ENCODE measurements at regions not wholly inside any gene's neighbourhood (a gene's known extent, or its start where the extent isn't known, plus 50 kb on each side); places are given as distances from the start of the nearest gene placed in this dataset.

GRCh38 chr2:48248251-48248933 lies 66.1 kb upstream of the FOXN2 start:
- Histone ChIP-seq H3K4me3 (ENCODE audit: low read length) (no peak overlapping the region), H3K9me3 (ENCODE audit: control insufficient read depth, insufficient read depth, low read length) (no peaks in the 10 kb centered on the region), H3K36me3 (ENCODE audit: control insufficient read depth, insufficient read depth, low read length) (no peaks in the 10 kb centered on the region), H3K4me1 (ENCODE audit: control insufficient read depth, insufficient read depth, low read length) (no peaks in the 10 kb centered on the region), H3K27ac (ENCODE audit: low read length) (no peak overlapping the region), H3K27me3 (ENCODE audit: control insufficient read depth, insufficient read depth, low read length) (no peaks in the 10 kb centered on the region)
- H3K4me1 Mint-ChIP-seq: peaks cover 5% of the 10 kb centered on the region in 2 donors
- 91% methylated on average over 3 of the region's 3 CpGs for WGBS (ENCODE audit: insufficient coverage)
- no peak overlapping the region for H3K4me3 Mint-ChIP-seq
- H3K27me3 Mint-ChIP-seq (ENCODE audit: low read depth in 2 of 2): no peaks in the 10 kb centered on the region
- H3K9me3 Mint-ChIP-seq: no peaks in the 10 kb centered on the region
- no peak for TF ChIP-seq CTCF (IDR thresholded peaks at IDR 0.05)
- ATAC-seq (no peak), DNase-seq (no peak)
- no peaks in the 10 kb centered on the region for H3K36me3 Mint-ChIP-seq
- intact Hi-C loops (cut with micrococcal nuclease): no loop called here
- no peak overlapping the region for H3K27ac Mint-ChIP-seq

GRCh38 chr2:48249025-48249424 lies 65.5 kb upstream of the FOXN2 start:
- H3K27me3 ChIP-seq (ENCODE audit: control insufficient read depth, insufficient read depth, low read length): no peaks in the 10 kb centered on the region
- no peaks in the 10 kb centered on the region for H3K9me3 Mint-ChIP-seq
- ATAC-seq (no peak), DNase-seq (no peak)
- no peaks in the 10 kb centered on the region for H3K4me1 ChIP-seq (ENCODE audit: control insufficient read depth, insufficient read depth, low read length)
- 86% methylated on average over 2 of the region's 2 CpGs for WGBS (ENCODE audit: insufficient coverage)
- no peaks in the 10 kb centered on the region for H3K36me3 Mint-ChIP-seq
- no peak overlapping the region for H3K27ac Mint-ChIP-seq
- H3K4me1 Mint-ChIP-seq: peaks cover 5% of the 10 kb centered on the region in 2 donors
- no peak for TF ChIP-seq CTCF (IDR thresholded peaks at IDR 0.05)
- no peak overlapping the region for H3K4me3 ChIP-seq (ENCODE audit: low read length)
- no peaks in the 10 kb centered on the region for H3K27me3 Mint-ChIP-seq (ENCODE audit: low read depth in 2 of 2)
- no peaks in the 10 kb centered on the region for H3K9me3 ChIP-seq (ENCODE audit: control insufficient read depth, insufficient read depth, low read length)
- H3K36me3 ChIP-seq (ENCODE audit: control insufficient read depth, insufficient read depth, low read length): no peaks in the 10 kb centered on the region
- intact Hi-C loops (cut with micrococcal nuclease): no loop called here
- no peak overlapping the region for H3K27ac ChIP-seq (ENCODE audit: low read length)
- H3K4me3 Mint-ChIP-seq: no peak overlapping the region

GRCh38 chr2:48249631-48250473 lies 64.6 kb upstream of the FOXN2 start:
- Mint-ChIP-seq H3K4me1 (peaks cover 5% of the 10 kb centered on the region in 2 donors), H3K9me3 (no peaks in the 10 kb centered on the region), H3K4me3 (no peak overlapping the region), H3K27ac (no peak overlapping the region), H3K27me3 (ENCODE audit: low read depth in 2 of 2) (no peaks in the 10 kb centered on the region), H3K36me3 (no peaks in the 10 kb centered on the region)
- TF ChIP-seq CTCF (IDR thresholded peaks at IDR 0.05): no peak
- H3K27me3 ChIP-seq (ENCODE audit: control insufficient read depth, insufficient read depth, low read length): no peaks in the 10 kb centered on the region
- no peaks in the 10 kb centered on the region for H3K4me1 ChIP-seq (ENCODE audit: control insufficient read depth, insufficient read depth, low read length)
- H3K36me3 ChIP-seq (ENCODE audit: control insufficient read depth, insufficient read depth, low read length): no peaks in the 10 kb centered on the region
- no peak overlapping the region for H3K27ac ChIP-seq (ENCODE audit: low read length)
- WGBS (ENCODE audit: insufficient coverage): 66% methylated on average over 3 of the region's 5 CpGs
- no peak overlapping the region for H3K4me3 ChIP-seq (ENCODE audit: low read length)
- ATAC-seq (no peak), DNase-seq (no peak)
- H3K9me3 ChIP-seq (ENCODE audit: control insufficient read depth, insufficient read depth, low read length): no peaks in the 10 kb centered on the region
- intact Hi-C loops (cut with micrococcal nuclease): no loop called here

All from natural killer cell (primary cell).